ENCODE measurements at regions not wholly inside any gene's neighbourhood (a gene's known extent, or its start where the extent isn't known, plus 50 kb on each side); places are given as distances from the start of the nearest gene placed in this dataset.
"Not testable (repeated sequence)": the region's sequence is repeated elsewhere in the genome, so short reads cannot be mapped to it uniquely, and the experiment has no call there.

DNA sequence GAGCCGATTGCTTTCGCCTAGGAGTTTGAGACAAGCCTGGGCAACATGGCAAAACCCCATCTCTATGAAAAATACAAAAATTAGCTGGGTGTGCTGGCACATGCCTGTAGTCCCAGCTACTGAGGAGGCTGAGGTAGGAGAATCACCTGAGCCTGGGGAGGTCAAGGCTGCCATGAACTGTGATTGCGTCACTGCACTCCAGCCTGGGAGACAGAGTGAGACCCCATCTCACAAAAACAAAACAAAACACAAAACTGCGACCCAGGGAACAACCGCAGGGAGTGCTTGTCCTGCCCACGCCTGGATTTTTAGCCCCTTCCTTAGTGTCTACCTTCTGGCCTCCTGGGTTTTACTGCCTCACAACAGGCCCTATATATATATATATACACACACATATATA, 82.2 kb downstream of the IGLL1 start:
- POLR2A ChIA-PET = not testable (repeated sequence)

DNA sequence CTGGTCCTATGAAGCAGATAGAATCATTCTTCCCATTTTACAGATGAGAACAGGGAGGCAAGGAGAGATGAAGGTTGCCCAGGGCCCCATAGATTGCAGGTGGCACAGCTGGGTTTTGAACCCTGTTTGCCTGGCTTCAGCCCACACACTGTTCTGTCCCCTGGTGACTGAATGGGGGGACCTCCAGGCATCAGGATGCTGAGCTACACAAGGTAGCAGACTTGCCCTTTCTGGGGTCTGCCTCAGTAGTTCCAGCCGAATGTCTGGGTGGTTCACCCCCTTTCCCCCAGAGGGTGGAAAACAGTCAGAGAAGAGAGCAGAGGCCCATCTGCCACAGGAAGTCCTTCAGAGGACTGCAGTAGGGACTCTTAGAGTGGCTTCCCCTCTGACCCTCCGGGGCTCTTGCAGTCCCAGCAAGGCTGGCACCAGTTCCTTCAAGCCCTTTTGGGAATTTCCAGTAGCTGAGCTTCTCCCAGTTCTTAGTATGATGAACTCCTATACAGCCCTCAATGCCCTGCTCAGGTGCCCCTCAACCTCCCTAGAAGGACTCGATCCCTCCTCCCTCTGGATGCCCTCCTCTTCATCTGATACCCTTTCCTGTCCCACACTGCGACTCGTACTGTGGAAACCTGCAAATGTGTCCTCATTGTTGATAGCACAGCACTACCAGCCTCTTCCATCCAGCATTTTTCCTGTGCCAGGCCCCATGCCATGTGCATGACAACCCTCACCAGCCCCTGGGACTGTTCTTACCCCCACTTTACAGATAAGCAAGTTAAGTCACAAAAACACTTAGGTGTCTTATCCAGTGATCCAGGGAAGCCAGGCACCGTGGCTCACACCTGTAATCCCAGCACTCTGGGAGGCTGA, 82.8 kb downstream of the IGLL1 start:
- Histone ChIP-seq H3K9me3 (ENCODE audit: control insufficient read depth in 1 of 2, insufficient read depth in 1 of 2, low read depth in 1 of 2, low read length in 2 of 2) (no peaks in the 10 kb centered on the region), H3K27ac (ENCODE audit: low read depth, low read length) (no peak overlapping the region), H3K4me2 (ENCODE audit: low read length) (no peak overlapping the region), H3K79me2 (ENCODE audit: insufficient read depth, low read length) (no peaks in the 10 kb centered on the region), H3K9me2 (ENCODE audit: insufficient read depth) (no peaks in the 10 kb centered on the region), H3K4me3 (replicated peaks in 1 of 2; ENCODE audit: low read depth in 1 of 2, low read length in 2 of 2) (no peak overlapping the region), H3K27me3 (ENCODE audit: insufficient read depth, low read length) (no peaks in the 10 kb centered on the region), H4K20me1 (ENCODE audit: insufficient read depth) (no peaks in the 10 kb centered on the region), H3K4me1 (ENCODE audit: control insufficient read depth in 1 of 2, insufficient read depth in 2 of 2, low read length in 2 of 2) (no peaks in the 10 kb centered on the region), H3K36me3 (ENCODE audit: control insufficient read depth in 1 of 2, insufficient read depth in 2 of 2, low read length in 2 of 2) (no peaks in the 10 kb centered on the region), H2AFZ (ENCODE audit: low read depth, low read length, poor library complexity, severe bottlenecking) (no peak overlapping the region), H3K9ac (ENCODE audit: low read length) (no peak overlapping the region)
- ATAC-seq = no peak
- intact Hi-C loops (cut with micrococcal nuclease) = no loop called here
- DNase-seq (ENCODE audit: low read depth, low spot score) = no peak
- POLR2A ChIA-PET = no interaction called here
- RAD21 ChIA-PET (ENCODE audit: low non-redundant PET in 1 of 2, low total read pairs in 2 of 2, uncharacterized antibody in 2 of 2, unreplicated experiment in 2 of 2) = no interaction called here
- BruUV-seq (replicated peaks) = no TSS peak
- CTCF ChIA-PET = no interaction called here
- TF ChIP-seq SIN3A (IDR thresholded peaks at IDR 0.05; ENCODE audit: low read depth) (no peak), ELF1 (IDR thresholded peaks at IDR 0.05; ENCODE audit: borderline replicate concordance, low read depth) (no peak), TCF7L2 (IDR thresholded peaks at IDR 0.05; ENCODE audit: borderline replicate concordance, extremely low read depth, insufficient read depth, insufficient read length) (no peak), FOSL1 (IDR thresholded peaks at IDR 0.05; ENCODE audit: low read depth) (no peak), EZH2 (IDR thresholded peaks at IDR 0.05) (no peak), EGR1 (IDR thresholded peaks at IDR 0.05; ENCODE audit: low read depth) (no peak), SRF (IDR thresholded peaks at IDR 0.05; ENCODE audit: low read depth) (no peak)
- TF ChIP-seq, protein P1, sequence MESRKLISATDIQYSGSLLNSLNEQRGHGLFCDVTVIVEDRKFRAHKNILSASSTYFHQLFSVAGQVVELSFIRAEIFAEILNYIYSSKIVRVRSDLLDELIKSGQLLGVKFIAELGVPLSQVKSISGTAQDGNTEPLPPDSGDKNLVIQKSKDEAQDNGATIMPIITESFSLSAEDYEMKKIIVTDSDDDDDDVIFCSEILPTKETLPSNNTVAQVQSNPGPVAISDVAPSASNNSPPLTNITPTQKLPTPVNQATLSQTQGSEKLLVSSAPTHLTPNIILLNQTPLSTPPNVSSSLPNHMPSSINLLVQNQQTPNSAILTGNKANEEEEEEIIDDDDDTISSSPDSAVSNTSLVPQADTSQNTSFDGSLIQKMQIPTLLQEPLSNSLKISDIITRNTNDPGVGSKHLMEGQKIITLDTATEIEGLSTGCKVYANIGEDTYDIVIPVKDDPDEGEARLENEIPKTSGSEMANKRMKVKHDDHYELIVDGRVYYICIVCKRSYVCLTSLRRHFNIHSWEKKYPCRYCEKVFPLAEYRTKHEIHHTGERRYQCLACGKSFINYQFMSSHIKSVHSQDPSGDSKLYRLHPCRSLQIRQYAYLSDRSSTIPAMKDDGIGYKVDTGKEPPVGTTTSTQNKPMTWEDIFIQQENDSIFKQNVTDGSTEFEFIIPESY (IDR thresholded peaks at IDR 0.05; ENCODE audit: extremely low read depth, insufficient replicate concordance, low read length) = no peak
- TF ChIP-seq, protein P2, sequence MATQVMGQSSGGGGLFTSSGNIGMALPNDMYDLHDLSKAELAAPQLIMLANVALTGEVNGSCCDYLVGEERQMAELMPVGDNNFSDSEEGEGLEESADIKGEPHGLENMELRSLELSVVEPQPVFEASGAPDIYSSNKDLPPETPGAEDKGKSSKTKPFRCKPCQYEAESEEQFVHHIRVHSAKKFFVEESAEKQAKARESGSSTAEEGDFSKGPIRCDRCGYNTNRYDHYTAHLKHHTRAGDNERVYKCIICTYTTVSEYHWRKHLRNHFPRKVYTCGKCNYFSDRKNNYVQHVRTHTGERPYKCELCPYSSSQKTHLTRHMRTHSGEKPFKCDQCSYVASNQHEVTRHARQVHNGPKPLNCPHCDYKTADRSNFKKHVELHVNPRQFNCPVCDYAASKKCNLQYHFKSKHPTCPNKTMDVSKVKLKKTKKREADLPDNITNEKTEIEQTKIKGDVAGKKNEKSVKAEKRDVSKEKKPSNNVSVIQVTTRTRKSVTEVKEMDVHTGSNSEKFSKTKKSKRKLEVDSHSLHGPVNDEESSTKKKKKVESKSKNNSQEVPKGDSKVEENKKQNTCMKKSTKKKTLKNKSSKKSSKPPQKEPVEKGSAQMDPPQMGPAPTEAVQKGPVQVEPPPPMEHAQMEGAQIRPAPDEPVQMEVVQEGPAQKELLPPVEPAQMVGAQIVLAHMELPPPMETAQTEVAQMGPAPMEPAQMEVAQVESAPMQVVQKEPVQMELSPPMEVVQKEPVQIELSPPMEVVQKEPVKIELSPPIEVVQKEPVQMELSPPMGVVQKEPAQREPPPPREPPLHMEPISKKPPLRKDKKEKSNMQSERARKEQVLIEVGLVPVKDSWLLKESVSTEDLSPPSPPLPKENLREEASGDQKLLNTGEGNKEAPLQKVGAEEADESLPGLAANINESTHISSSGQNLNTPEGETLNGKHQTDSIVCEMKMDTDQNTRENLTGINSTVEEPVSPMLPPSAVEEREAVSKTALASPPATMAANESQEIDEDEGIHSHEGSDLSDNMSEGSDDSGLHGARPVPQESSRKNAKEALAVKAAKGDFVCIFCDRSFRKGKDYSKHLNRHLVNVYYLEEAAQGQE (IDR thresholded peaks at IDR 0.05; ENCODE audit: low read depth) = no peak
- TF ChIP-seq, protein P3, sequence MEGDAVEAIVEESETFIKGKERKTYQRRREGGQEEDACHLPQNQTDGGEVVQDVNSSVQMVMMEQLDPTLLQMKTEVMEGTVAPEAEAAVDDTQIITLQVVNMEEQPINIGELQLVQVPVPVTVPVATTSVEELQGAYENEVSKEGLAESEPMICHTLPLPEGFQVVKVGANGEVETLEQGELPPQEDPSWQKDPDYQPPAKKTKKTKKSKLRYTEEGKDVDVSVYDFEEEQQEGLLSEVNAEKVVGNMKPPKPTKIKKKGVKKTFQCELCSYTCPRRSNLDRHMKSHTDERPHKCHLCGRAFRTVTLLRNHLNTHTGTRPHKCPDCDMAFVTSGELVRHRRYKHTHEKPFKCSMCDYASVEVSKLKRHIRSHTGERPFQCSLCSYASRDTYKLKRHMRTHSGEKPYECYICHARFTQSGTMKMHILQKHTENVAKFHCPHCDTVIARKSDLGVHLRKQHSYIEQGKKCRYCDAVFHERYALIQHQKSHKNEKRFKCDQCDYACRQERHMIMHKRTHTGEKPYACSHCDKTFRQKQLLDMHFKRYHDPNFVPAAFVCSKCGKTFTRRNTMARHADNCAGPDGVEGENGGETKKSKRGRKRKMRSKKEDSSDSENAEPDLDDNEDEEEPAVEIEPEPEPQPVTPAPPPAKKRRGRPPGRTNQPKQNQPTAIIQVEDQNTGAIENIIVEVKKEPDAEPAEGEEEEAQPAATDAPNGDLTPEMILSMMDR (IDR thresholded peaks at IDR 0.05 in 2 of 3, conservative IDR thresholded peaks at IDR 0.05 in 1 of 3; ENCODE audit: borderline replicate concordance in 1 of 3, insufficient read depth in 1 of 3, low read depth in 2 of 3, low read length in 2 of 3) = no peak
- TF ChIP-seq, protein P4, sequence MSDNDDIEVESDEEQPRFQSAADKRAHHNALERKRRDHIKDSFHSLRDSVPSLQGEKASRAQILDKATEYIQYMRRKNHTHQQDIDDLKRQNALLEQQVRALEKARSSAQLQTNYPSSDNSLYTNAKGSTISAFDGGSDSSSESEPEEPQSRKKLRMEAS (IDR thresholded peaks at IDR 0.05) = no peak

More for the DNA sequence above, 82.2 kb downstream of the IGLL1 start:
- DNase-seq (ENCODE audit: low read depth, low spot score); H3K9ac ChIP-seq (ENCODE audit: low read length); H3K79me2 ChIP-seq (ENCODE audit: insufficient read depth, low read length); H3K36me3 ChIP-seq (ENCODE audit: control insufficient read depth in 1 of 2, insufficient read depth in 2 of 2, low read length in 2 of 2); H2AFZ ChIP-seq (ENCODE audit: low read depth, low read length, poor library complexity, severe bottlenecking); H3K27ac ChIP-seq (ENCODE audit: low read depth, low read length); H3K4me2 ChIP-seq (ENCODE audit: low read length); H3K4me1 ChIP-seq (ENCODE audit: control insufficient read depth in 1 of 2, insufficient read depth in 2 of 2, low read length in 2 of 2); intact Hi-C loops (cut with micrococcal nuclease); H3K9me2 ChIP-seq (ENCODE audit: insufficient read depth); CTCF ChIA-PET; RAD21 ChIA-PET (ENCODE audit: low non-redundant PET in 1 of 2, low total read pairs in 2 of 2, uncharacterized antibody in 2 of 2, unreplicated experiment in 2 of 2); H4K20me1 ChIP-seq (ENCODE audit: insufficient read depth); H3K27me3 ChIP-seq (ENCODE audit: insufficient read depth, low read length); BruUV-seq (replicated peaks); ATAC-seq; H3K4me3 ChIP-seq (replicated peaks in 1 of 2; ENCODE audit: low read depth in 1 of 2, low read length in 2 of 2); H3K9me3 ChIP-seq (ENCODE audit: control insufficient read depth in 1 of 2, insufficient read depth in 1 of 2, low read depth in 1 of 2, low read length in 2 of 2): not testable (repeated sequence)
